ENCODE measurements at regions not wholly inside any gene's neighbourhood (a gene's known extent, or its start where the extent isn't known, plus 50 kb on each side); places are given as distances from the start of the nearest gene placed in this dataset.
A peak's percentile ranks its signal among the peaks of the same experiment; 100 is the strongest.
"Not testable (repeated sequence)": the region's sequence is repeated elsewhere in the genome, so short reads cannot be mapped to it uniquely, and the experiment has no call there.

GRCh38 chr3:104263477-104263876 is 1103.2 kb upstream of the ALCAM start:
- Mint-ChIP-seq H3K27ac (ENCODE audit: unreplicated experiment) (no peak overlapping the region), H3K4me1 (ENCODE audit: unreplicated experiment) (no peaks in the 10 kb centered on the region), H3K36me3 (ENCODE audit: unreplicated experiment) (no peaks in the 10 kb centered on the region), H3K9me3 (ENCODE audit: unreplicated experiment) (peaks cover 10% of the 10 kb centered on the region), H3K27me3 (ENCODE audit: unreplicated experiment) (no peaks in the 10 kb centered on the region), H3K4me3 (ENCODE audit: unreplicated experiment) (no peak overlapping the region)
- TF ChIP-seq CTCF (IDR thresholded peaks at IDR 0.05): no peak
- DNase-seq (ENCODE audit: extremely low spot score, unreplicated experiment): no peak

GRCh38 chr3:104266219-104266618 is 1100.5 kb upstream of the ALCAM start:
- not testable (repeated sequence) for H3K27ac Mint-ChIP-seq (ENCODE audit: unreplicated experiment); H3K27me3 Mint-ChIP-seq (ENCODE audit: unreplicated experiment); DNase-seq (ENCODE audit: extremely low spot score, unreplicated experiment); H3K36me3 Mint-ChIP-seq (ENCODE audit: unreplicated experiment); H3K4me3 Mint-ChIP-seq (ENCODE audit: unreplicated experiment); H3K4me1 Mint-ChIP-seq (ENCODE audit: unreplicated experiment)
- H3K9me3 Mint-ChIP-seq (ENCODE audit: unreplicated experiment): peaks cover 10% of the 10 kb centered on the region

GRCh38 chr3:104269771-104270170 is 1096.9 kb upstream of the ALCAM start:
- Mint-ChIP-seq H3K27me3 (ENCODE audit: unreplicated experiment) (no peaks in the 10 kb centered on the region), H3K36me3 (ENCODE audit: unreplicated experiment) (peaks cover 3% of the 10 kb centered on the region), H3K4me1 (ENCODE audit: unreplicated experiment) (no peaks in the 10 kb centered on the region), H3K9me3 (ENCODE audit: unreplicated experiment) (peaks cover 13% of the 10 kb centered on the region), H3K4me3 (ENCODE audit: unreplicated experiment) (no peak overlapping the region), H3K27ac (ENCODE audit: unreplicated experiment) (no peak overlapping the region)
- no peak for DNase-seq (ENCODE audit: extremely low spot score, unreplicated experiment)
- TF ChIP-seq CTCF (IDR thresholded peaks at IDR 0.05): no peak

- TF ChIP-seq CTCF (IDR thresholded peaks at IDR 0.05): peak; percentile 81
- Mint-ChIP-seq H3K27me3 (ENCODE audit: unreplicated experiment) (no peaks in the 10 kb centered on the region), H3K9me3 (ENCODE audit: unreplicated experiment) (peaks cover 11% of the 10 kb centered on the region), H3K4me3 (ENCODE audit: unreplicated experiment) (no peak overlapping the region), H3K27ac (ENCODE audit: unreplicated experiment) (no peak overlapping the region), H3K36me3 (ENCODE audit: unreplicated experiment) (peaks cover 4% of the 10 kb centered on the region), H3K4me1 (ENCODE audit: unreplicated experiment) (peaks cover 6% of the 10 kb centered on the region)
- DNase-seq (ENCODE audit: extremely low spot score, unreplicated experiment): no peak
Measured at GRCh38 chr3:104273046-104273649, 1093.6 kb upstream of the ALCAM start.

GRCh38 chr3:104275199-104275598 is 1091.5 kb upstream of the ALCAM start:
- no peak for DNase-seq (ENCODE audit: extremely low spot score, unreplicated experiment)
- Mint-ChIP-seq H3K9me3 (ENCODE audit: unreplicated experiment) (peaks cover 11% of the 10 kb centered on the region), H3K4me3 (ENCODE audit: unreplicated experiment) (no peak overlapping the region), H3K4me1 (ENCODE audit: unreplicated experiment) (peaks cover 15% of the 10 kb centered on the region), H3K27ac (ENCODE audit: unreplicated experiment) (no peak overlapping the region), H3K36me3 (ENCODE audit: unreplicated experiment) (peaks cover 3% of the 10 kb centered on the region), H3K27me3 (ENCODE audit: unreplicated experiment) (no peaks in the 10 kb centered on the region)
- no peak for TF ChIP-seq CTCF (IDR thresholded peaks at IDR 0.05)

GRCh38 chr3:104279617-104280016 is 1087.1 kb upstream of the ALCAM start:
- peak overlapping the region; percentile 85 for H3K27ac Mint-ChIP-seq (ENCODE audit: unreplicated experiment)
- H3K4me1 Mint-ChIP-seq (ENCODE audit: unreplicated experiment): peaks cover 15% of the 10 kb centered on the region
- DNase-seq (ENCODE audit: extremely low spot score, unreplicated experiment): no peak
- H3K36me3 Mint-ChIP-seq (ENCODE audit: unreplicated experiment): peaks cover 14% of the 10 kb centered on the region
- no peaks in the 10 kb centered on the region for H3K27me3 Mint-ChIP-seq (ENCODE audit: unreplicated experiment)
- H3K9me3 Mint-ChIP-seq (ENCODE audit: unreplicated experiment): peaks cover 31% of the 10 kb centered on the region
- peak overlapping the region; percentile 30 for H3K4me3 Mint-ChIP-seq (ENCODE audit: unreplicated experiment)
- no peak for TF ChIP-seq CTCF (IDR thresholded peaks at IDR 0.05)
